Activated CD8-positive, alpha-beta T cell treated with anti-CD3 and anti-CD28 coated beads for 36 hours (primary cell): ENCODE measurements at regions not wholly inside any gene's neighbourhood (a gene's known extent, or its start where the extent isn't known, plus 50 kb on each side); places are given as distances from the start of the nearest gene placed in this dataset.

Source experiments
- ATAC-seq: fragments of 200-7000 bp; cut with Tn5 transposase; one replicate; pipeline ENCODE4 v1.10.0; 2021; ENCODE audit warnings: mild to moderate bottlenecking, moderate library complexity
- CTCF ChIA-PET: fragments of 350-600 bp; sonication (Branson Sonifier 250); formaldehyde crosslinking; loops from one replicate; lab custom pipeline; 2021; ENCODE audit warnings: antibody characterized with exemption; lab: Charles Lee
- POLR2A ChIA-PET: fragments of 350-600 bp; sonication (Branson Sonifier 250); formaldehyde crosslinking; loops from one replicate; lab custom pipeline; 2021; ENCODE audit warnings: antibody characterized with exemption; lab: Charles Lee
- DNase-seq: peaks from one replicate; pipeline ENCODE4 v3.0.0-alpha.2; 2020
- H3K27ac Mint-ChIP-seq: one replicate; pipeline ENCODE4 v1.8.0; 2021; ENCODE audit warnings: mild to moderate bottlenecking, mixed read lengths
- H3K27me3 Mint-ChIP-seq: one replicate; pipeline ENCODE4 v1.8.0; 2021; ENCODE audit warnings: mixed read lengths
- H3K36me3 Mint-ChIP-seq: one replicate; pipeline ENCODE4 v1.8.0; 2021; ENCODE audit warnings: low read depth, mixed read lengths
- H3K4me1 Mint-ChIP-seq: one replicate; pipeline ENCODE4 v1.8.0; 2021; ENCODE audit warnings: low read depth, mixed read lengths
- H3K4me3 Mint-ChIP-seq: one replicate; pipeline ENCODE4 v1.8.0; 2021; ENCODE audit warnings: mild to moderate bottlenecking, moderate library complexity, mixed read lengths
- H3K9me3 Mint-ChIP-seq: one replicate; pipeline ENCODE4 v1.8.0; 2021; ENCODE audit warnings: mixed read lengths
- intact Hi-C: fragments of 100-400 bp; cut with micrococcal nuclease; formaldehyde crosslinking; loops from one replicate; pipeline ENCODE4 v1.10.0; 2022
- TF ChIP-seq, protein P1 (sequence below): fragments of 200-600 bp; IDR thresholded peaks from one replicate; pipeline ENCODE4 v1.8.0; 2022; ENCODE audit warnings: antibody characterized with exemption, mild to moderate bottlenecking

DNA sequence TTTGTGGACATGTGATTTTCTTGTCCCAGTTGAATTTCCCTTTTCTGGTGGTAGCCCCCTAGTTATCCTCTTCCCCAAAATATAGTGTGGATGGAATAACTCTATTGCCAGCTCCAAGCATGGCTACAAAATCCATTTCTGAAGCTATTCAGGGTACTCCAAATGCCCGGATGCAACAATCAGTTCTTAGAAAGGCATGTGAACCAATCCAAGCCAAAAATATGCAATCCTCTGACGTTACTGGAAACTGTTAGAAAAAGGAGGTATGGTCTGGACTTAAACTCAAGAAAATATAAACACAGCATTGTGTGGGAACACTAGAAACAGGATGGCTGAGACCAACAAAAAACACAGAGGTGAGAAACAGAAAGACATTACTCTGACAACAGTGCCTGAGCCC lies 347.0 kb downstream of the GPAM start:
- intact Hi-C loops, result no loop called here
- ChIA-PET CTCF (no interaction called here), POLR2A (no interaction called here)
- H3K9me3 Mint-ChIP-seq, result no peaks in the 10 kb centered on the region
- DNase-seq, result no peak
- no peak overlapping the region for H3K27ac Mint-ChIP-seq
- TF ChIP-seq, protein P1, sequence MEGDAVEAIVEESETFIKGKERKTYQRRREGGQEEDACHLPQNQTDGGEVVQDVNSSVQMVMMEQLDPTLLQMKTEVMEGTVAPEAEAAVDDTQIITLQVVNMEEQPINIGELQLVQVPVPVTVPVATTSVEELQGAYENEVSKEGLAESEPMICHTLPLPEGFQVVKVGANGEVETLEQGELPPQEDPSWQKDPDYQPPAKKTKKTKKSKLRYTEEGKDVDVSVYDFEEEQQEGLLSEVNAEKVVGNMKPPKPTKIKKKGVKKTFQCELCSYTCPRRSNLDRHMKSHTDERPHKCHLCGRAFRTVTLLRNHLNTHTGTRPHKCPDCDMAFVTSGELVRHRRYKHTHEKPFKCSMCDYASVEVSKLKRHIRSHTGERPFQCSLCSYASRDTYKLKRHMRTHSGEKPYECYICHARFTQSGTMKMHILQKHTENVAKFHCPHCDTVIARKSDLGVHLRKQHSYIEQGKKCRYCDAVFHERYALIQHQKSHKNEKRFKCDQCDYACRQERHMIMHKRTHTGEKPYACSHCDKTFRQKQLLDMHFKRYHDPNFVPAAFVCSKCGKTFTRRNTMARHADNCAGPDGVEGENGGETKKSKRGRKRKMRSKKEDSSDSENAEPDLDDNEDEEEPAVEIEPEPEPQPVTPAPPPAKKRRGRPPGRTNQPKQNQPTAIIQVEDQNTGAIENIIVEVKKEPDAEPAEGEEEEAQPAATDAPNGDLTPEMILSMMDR, result no peak
- H3K4me3 Mint-ChIP-seq, result no peak overlapping the region
- no peaks in the 10 kb centered on the region for H3K4me1 Mint-ChIP-seq
- ATAC-seq, result no peak
- no peaks in the 10 kb centered on the region for H3K27me3 Mint-ChIP-seq
- no peaks in the 10 kb centered on the region for H3K36me3 Mint-ChIP-seq

GRCh38 chr10:111837086-111837485 lies 346.5 kb downstream of the GPAM start:
- intact Hi-C loops, result no loop called here
- ATAC-seq (no peak), DNase-seq (no peak)
- no peaks in the 10 kb centered on the region for H3K36me3 Mint-ChIP-seq
- H3K4me3 Mint-ChIP-seq, result no peak overlapping the region
- no peaks in the 10 kb centered on the region for H3K4me1 Mint-ChIP-seq
- H3K9me3 Mint-ChIP-seq, result no peaks in the 10 kb centered on the region
- no peaks in the 10 kb centered on the region for H3K27me3 Mint-ChIP-seq
- no peak overlapping the region for H3K27ac Mint-ChIP-seq
- TF ChIP-seq, protein P1, result no peak
- CTCF ChIA-PET, result no interaction called here
- POLR2A ChIA-PET, result no interaction called here

DNA sequence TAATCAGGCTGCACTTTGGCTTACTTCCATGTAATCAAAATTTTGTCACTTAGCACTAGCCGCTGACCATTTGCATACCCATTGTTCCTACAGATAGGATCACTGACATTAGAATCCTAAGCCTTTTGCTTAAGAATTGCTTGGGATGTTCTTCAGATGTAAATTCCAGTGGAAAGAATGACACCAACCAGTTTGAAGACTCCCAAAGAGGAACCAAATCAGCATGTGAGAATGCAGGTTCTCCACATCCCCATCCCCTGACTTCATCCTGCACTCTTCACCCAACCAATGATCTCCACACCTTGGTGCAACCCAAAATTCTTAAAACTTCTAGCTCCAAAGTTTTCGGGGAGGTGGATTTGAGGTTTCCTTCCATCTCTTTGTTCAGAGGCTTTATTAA lies 345.6 kb downstream of the GPAM start:
- H3K4me1 Mint-ChIP-seq, result no peaks in the 10 kb centered on the region
- intact Hi-C loops, result no loop called here
- no peak overlapping the region for H3K27ac Mint-ChIP-seq
- TF ChIP-seq, protein P1, result no peak
- no peaks in the 10 kb centered on the region for H3K9me3 Mint-ChIP-seq
- no peak overlapping the region for H3K4me3 Mint-ChIP-seq
- H3K27me3 Mint-ChIP-seq, result no peaks in the 10 kb centered on the region
- CTCF ChIA-PET, result no interaction called here
- ATAC-seq, result no peak
- POLR2A ChIA-PET, result no interaction called here
- H3K36me3 Mint-ChIP-seq, result no peaks in the 10 kb centered on the region
- DNase-seq, result no peak

DNA sequence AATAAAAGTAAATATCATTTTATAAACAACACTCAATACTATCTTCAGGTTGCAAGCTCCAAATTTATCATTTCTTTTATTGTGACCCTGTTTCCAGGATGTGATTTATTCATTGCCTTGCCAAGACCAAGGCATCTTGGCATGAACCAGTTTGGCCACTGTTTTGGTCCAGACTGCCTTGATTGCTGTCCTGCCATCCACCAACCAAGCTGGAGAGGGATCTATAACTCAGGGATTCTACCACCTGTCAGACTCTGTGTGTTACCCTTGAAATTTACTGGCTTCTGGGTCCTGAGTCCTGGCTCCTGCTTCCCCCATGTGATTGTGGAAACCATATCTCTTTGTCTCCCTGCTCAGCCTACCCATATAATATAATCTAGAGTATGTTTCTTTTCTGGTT lies 343.0 kb downstream of the GPAM start:
- Mint-ChIP-seq H3K9me3 (peaks cover 3% of the 10 kb centered on the region), H3K27me3 (peaks cover 1% of the 10 kb centered on the region), H3K27ac (no peak overlapping the region), H3K4me3 (no peak overlapping the region), H3K4me1 (no peaks in the 10 kb centered on the region), H3K36me3 (no peaks in the 10 kb centered on the region)
- TF ChIP-seq, protein P1, result no peak
- ATAC-seq (no peak), DNase-seq (no peak)
- ChIA-PET CTCF (no interaction called here), POLR2A (no interaction called here)
- intact Hi-C loops, result no loop called here

DNA sequence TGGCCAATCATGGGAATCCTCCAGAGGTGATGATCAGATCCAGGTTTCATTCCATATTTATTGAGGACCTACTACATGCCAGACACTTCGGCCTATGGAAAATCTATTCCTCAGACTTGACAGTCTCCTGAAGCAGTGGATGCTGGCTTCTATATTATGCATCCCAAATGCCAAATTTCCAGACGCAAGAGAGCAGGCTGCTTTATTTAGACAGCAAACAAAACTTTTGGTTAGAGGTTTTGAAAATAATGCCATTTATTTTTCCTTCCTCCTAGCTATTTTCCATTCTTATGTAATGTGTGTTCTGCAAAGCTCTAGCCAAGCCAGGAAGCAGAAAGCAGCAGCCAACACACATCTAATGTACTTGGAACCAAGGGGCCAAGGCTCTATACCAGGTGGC lies 330.8 kb downstream of the GPAM start:
- POLR2A ChIA-PET, result no interaction called here

More for the DNA sequence above, 330.8 kb downstream of the GPAM start:
- TF ChIP-seq, protein P1, result no peak
- H3K27me3 Mint-ChIP-seq, result no peaks in the 10 kb centered on the region
- intact Hi-C loops, result no loop called here
- ATAC-seq (no peak), DNase-seq (no peak)
- no peaks in the 10 kb centered on the region for H3K4me1 Mint-ChIP-seq
- no peak overlapping the region for H3K27ac Mint-ChIP-seq
- no peaks in the 10 kb centered on the region for H3K36me3 Mint-ChIP-seq
- CTCF ChIA-PET, result no interaction called here
- peaks cover 2% of the 10 kb centered on the region for H3K9me3 Mint-ChIP-seq
- H3K4me3 Mint-ChIP-seq, result no peak overlapping the region
